Body of pancreas (tissue), 4 donors: ENCODE measurements at regions not wholly inside any gene's neighbourhood (a gene's known extent, or its start where the extent isn't known, plus 50 kb on each side); places are given as distances from the start of the nearest gene placed in this dataset.

Source experiments
- ATAC-seq: fragments of 150-250 bp; one replicate; pipeline ENCODE4 v1.9.1; 2016
- DNase-seq, 4 donors: peaks; one replicate each; pipeline ENCODE4 v3.0.0-alpha.2; 2019
- H3K27ac ChIP-seq, 4 donors: fragments of 200-600 bp; sonication (generic); 1 replicate in 3 of 4; 2 replicates in 1 of 4; pipeline versions ENCODE4 v1.5.1 to v1.6.1; 2016 to 2019; ENCODE audit warnings: mild to moderate bottlenecking in 1 of 4, mixed read lengths in 1 of 4, moderate library complexity in 1 of 4
- H3K27me3 ChIP-seq, 2 donors: fragments of 200-600 bp; sonication (generic); one replicate each; pipeline ENCODE4 v1.6.0; 2016; ENCODE audit warnings: mild to moderate bottlenecking in 1 of 2
- H3K36me3 ChIP-seq, 2 donors: fragments of 200-600 bp; sonication (generic); replicated peaks in 1 of 2; 2 replicates each; pipeline ENCODE4 v1.5.1; 2016; ENCODE audit warnings: low read depth in 2 of 2; ENCODE audit not compliant: insufficient read depth in 1 of 2
- H3K4me1 ChIP-seq: fragments of 200-600 bp; sonication (generic); one replicate; pipeline ENCODE4 v1.6.0; 2016
- H3K4me3 ChIP-seq, 2 donors: fragments of 200-600 bp; sonication (generic); 1 replicate in 1 of 2; 2 replicates in 1 of 2; pipeline ENCODE4 v1.5.1; 2016 to 2019
- H3K9me3 ChIP-seq, 3 donors: fragments of 200-600 bp; sonication (generic); 1 replicate in 2 of 3; 2 replicates in 1 of 3; pipeline ENCODE4 v1.5.1; 2016
- CTCF ChIP-seq, 7 experiments: fragments of 450-650 bp in 4 of 7; fragments of 200-600 bp in 3 of 7; sonication (generic) in 3 of 7; IDR thresholded peaks; one replicate each; pipeline ENCODE4 v1.5.1; 2016 to 2019; ENCODE audit warnings: antibody characterized with exemption in 7 of 7
- POLR2A ChIP-seq, 3 donors: fragments of 450-650 bp; IDR thresholded peaks; one replicate each; pipeline ENCODE4 v1.6.1; 2016; ENCODE audit warnings: antibody characterized with exemption in 3 of 3, mild to moderate bottlenecking in 2 of 3
- WGBS, 2 donors: methylation state at CpG; one replicate each; pipeline ENCODE4 v1.1.5; 2017; 5-methylcytosine and 5-hydroxymethylcytosine counted together
- intact Hi-C: fragments of 100-400 bp; cut with DNase I; formaldehyde crosslinking; loops from one replicate; pipeline ENCODE4 v1.15.1; 2023

- ATAC-seq: no peak
- intact Hi-C loops: no loop called here
- DNase-seq: no peak
- 64 to 79% methylated on average over 1 of the region's 1 CpG for WGBS, 2 donors
- no peak for TF ChIP-seq CTCF (IDR thresholded peaks at IDR 0.05)
- no peak for TF ChIP-seq POLR2A (IDR thresholded peaks at IDR 0.05)
- H3K36me3 ChIP-seq: no peaks in the 10 kb centered on the region
- H3K9me3 ChIP-seq: no peaks in the 10 kb centered on the region
- no peaks in the 10 kb centered on the region for H3K27me3 ChIP-seq
- H3K4me3 ChIP-seq: no peak overlapping the region
- peaks cover 7% of the 10 kb centered on the region for H3K4me1 ChIP-seq
- no peak overlapping the region for H3K27ac ChIP-seq
Measured at GRCh38 chr14:30267141-30267540, 291.8 kb upstream of the G2E3 start.

GRCh38 chr14:30270200-30271161, 288.5 kb upstream of the G2E3 start:
- DNase-seq: peak; percentile 85 to 88 (median 86)
- TF ChIP-seq POLR2A (IDR thresholded peaks at IDR 0.05) (no peak), CTCF (IDR thresholded peaks at IDR 0.05) (peak; percentile 72 to 88 (median 78))
- no peak overlapping the region for H3K4me3 ChIP-seq
- H3K9me3 ChIP-seq: no peaks in the 10 kb centered on the region
- peak; percentile 97 for ATAC-seq
- H3K36me3 ChIP-seq: no peaks in the 10 kb centered on the region
- H3K27me3 ChIP-seq: no peaks in the 10 kb centered on the region
- no peak overlapping the region for H3K27ac ChIP-seq
- intact Hi-C loops: no loop called here
- WGBS, 2 donors: 29 to 30% methylated on average over 27 to 28 of the region's 29 CpGs
- peaks cover 7% of the 10 kb centered on the region for H3K4me1 ChIP-seq

- no peak overlapping the region for H3K4me3 ChIP-seq
- intact Hi-C loops: no loop called here
- peaks cover 7% of the 10 kb centered on the region for H3K4me1 ChIP-seq
- no peaks in the 10 kb centered on the region for H3K9me3 ChIP-seq
- 75 to 78% methylated on average over 6 of the region's 6 CpGs for WGBS, 2 donors
- no peak for ATAC-seq
- no peak for DNase-seq
- no peak overlapping the region for H3K27ac ChIP-seq
- TF ChIP-seq POLR2A (IDR thresholded peaks at IDR 0.05) (no peak), CTCF (IDR thresholded peaks at IDR 0.05) (no peak)
- H3K36me3 ChIP-seq: no peaks in the 10 kb centered on the region
- H3K27me3 ChIP-seq: no peaks in the 10 kb centered on the region
Measured at GRCh38 chr14:30271811-30272323, 287.1 kb upstream of the G2E3 start.

GRCh38 chr14:30272848-30273832, 285.8 kb upstream of the G2E3 start:
- no peaks in the 10 kb centered on the region for H3K27me3 ChIP-seq
- H3K27ac ChIP-seq: no peak overlapping the region
- ATAC-seq (no peak), DNase-seq (no peak)
- no peak overlapping the region for H3K4me3 ChIP-seq
- H3K4me1 ChIP-seq: peaks cover 7% of the 10 kb centered on the region
- intact Hi-C loops: no loop called here
- no peaks in the 10 kb centered on the region for H3K36me3 ChIP-seq
- WGBS, 2 donors: 72 to 74% methylated on average over 14 of the region's 14 CpGs
- H3K9me3 ChIP-seq: no peaks in the 10 kb centered on the region
- TF ChIP-seq POLR2A (IDR thresholded peaks at IDR 0.05) (no peak), CTCF (IDR thresholded peaks at IDR 0.05) (no peak)
